Neural cell (in vitro differentiated cells): ENCODE measurements at regions not wholly inside any gene's neighbourhood (a gene's known extent, or its start where the extent isn't known, plus 50 kb on each side); places are given as distances from the start of the nearest gene placed in this dataset.

Source experiments
- H2AFZ ChIP-seq: fragments of 200-600, 300-800 bp; sonication (generic), shearing (Covaris generic); 2 replicates; pipeline ENCODE4 v1.6.0; 2014; ENCODE audit warnings: low read depth, mild to moderate bottlenecking, antibody characterized with exemption, low read length, moderate library complexity
- H3F3A ChIP-seq: fragments of 200-600 bp; shearing (Covaris generic); 2 replicates; pipeline ENCODE4 v1.6.1; 2016; ENCODE audit warnings: mild to moderate bottlenecking, moderate library complexity, mixed read lengths, antibody characterized with exemption, low read length; ENCODE audit not compliant: insufficient read depth, poor library complexity, severe bottlenecking
- H3K27ac ChIP-seq: fragments of 200-600, 300-800 bp; sonication (generic), shearing (Covaris generic); 2 replicates; pipeline ENCODE4 v1.5.1; 2014; ENCODE audit warnings: mild to moderate bottlenecking, low read length, moderate library complexity
- H3K27me3 ChIP-seq: fragments of 300-800, 200-600 bp; sonication (generic), shearing (Covaris generic); 2 replicates; pipeline ENCODE4 v1.6.0; 2014; ENCODE audit warnings: mild to moderate bottlenecking, low read depth, low read length, moderate library complexity; ENCODE audit not compliant: insufficient read depth
- H3K36me3 ChIP-seq: fragments of 300-800, 200-600 bp; sonication (generic), shearing (Covaris generic); 2 replicates; pipeline ENCODE4 v1.5.1; 2014; ENCODE audit warnings: mild to moderate bottlenecking, antibody characterized with exemption, low read length, moderate library complexity; ENCODE audit not compliant: insufficient read depth
- H3K4me2 ChIP-seq: fragments of 300-800, 200-600 bp; sonication (generic), shearing (Covaris generic); 2 replicates; pipeline ENCODE4 v1.6.0; 2014; ENCODE audit warnings: mild to moderate bottlenecking, low read length
- H3K4me3 ChIP-seq: fragments of 300-800, 200-600 bp; sonication (generic), shearing (Covaris generic); 2 replicates; pipeline ENCODE4 v1.5.1; 2014; ENCODE audit warnings: mild to moderate bottlenecking, low read length, moderate library complexity
- H3K79me2 ChIP-seq: fragments of 200-600 bp; shearing (Covaris generic); replicated peaks from 2 replicates; pipeline ENCODE4 v1.6.0; 2014; ENCODE audit warnings: mild to moderate bottlenecking, low read length, moderate library complexity; ENCODE audit not compliant: insufficient read depth
- H3K9ac ChIP-seq: fragments of 300-800, 200-600 bp; sonication (generic), shearing (Covaris generic); 2 replicates; pipeline ENCODE4 v1.6.1; 2016; ENCODE audit warnings: mild to moderate bottlenecking, low read length, mixed read lengths
- H3K9me2 ChIP-seq: fragments of 200-600 bp; shearing (Covaris generic); 2 replicates; pipeline ENCODE4 v1.6.1; 2016; ENCODE audit warnings: mild to moderate bottlenecking, low read length, mixed read lengths; ENCODE audit not compliant: insufficient read depth
- H3K9me3 ChIP-seq: fragments of 200-600, 300-800 bp; sonication (generic), shearing (Covaris generic); 2 replicates; pipeline ENCODE4 v1.6.1; 2016; ENCODE audit warnings: mild to moderate bottlenecking, mixed run types, low read length, moderate library complexity, mixed read lengths
- H4K20me1 ChIP-seq: fragments of 200-600 bp; shearing (Covaris generic); 2 replicates; pipeline ENCODE4 v1.6.1; 2016; ENCODE audit warnings: mild to moderate bottlenecking, mixed run types; ENCODE audit not compliant: insufficient read depth
- EP300 ChIP-seq: fragments of 450-650 bp; conservative IDR thresholded peaks from 2 replicates; pipeline ENCODE4 v1.6.1; 2014; ENCODE audit warnings: antibody characterized with exemption, mild to moderate bottlenecking, moderate library complexity; ENCODE audit not compliant: poor library complexity, severe bottlenecking
- EZH2 ChIP-seq: fragments of 200-600, 300-800 bp; shearing (Covaris generic), sonication (generic); IDR thresholded peaks from 2 replicates; pipeline ENCODE4 v1.6.1; 2014; ENCODE audit warnings: antibody characterized with exemption, low read length, borderline replicate concordance, mild to moderate bottlenecking; ENCODE audit not compliant: insufficient read depth, poor library complexity, severe bottlenecking
- MXI1 ChIP-seq: fragments of 450-650 bp; conservative IDR thresholded peaks from 2 replicates; pipeline ENCODE4 v1.6.1; 2014; ENCODE audit warnings: antibody characterized with exemption, mild to moderate bottlenecking; ENCODE audit not compliant: poor library complexity, severe bottlenecking
- POLR2AphosphoS5 ChIP-seq: IDR thresholded peaks from 2 replicates; pipeline ENCODE4 v1.6.1; 2012
- RAD21 ChIP-seq: fragments of 450-650 bp; conservative IDR thresholded peaks from 2 replicates; pipeline ENCODE4 v1.6.1; 2014; ENCODE audit warnings: antibody characterized with exemption, mild to moderate bottlenecking, moderate library complexity
- SMC3 ChIP-seq: fragments of 450-650 bp; conservative IDR thresholded peaks from 2 replicates; pipeline ENCODE4 v1.6.1; 2014; ENCODE audit warnings: antibody characterized with exemption, mild to moderate bottlenecking, moderate library complexity; ENCODE audit not compliant: poor library complexity
- TAF1 ChIP-seq: IDR thresholded peaks from 2 replicates; pipeline ENCODE4 v1.6.1; 2012; ENCODE audit warnings: low read depth
- TF ChIP-seq, protein P1 (sequence below): fragments of 450-650 bp; IDR thresholded peaks from 2 replicates; pipeline ENCODE4 v1.5.1; 2014; ENCODE audit warnings: antibody characterized with exemption, mild to moderate bottlenecking, moderate library complexity; ENCODE audit not compliant: poor library complexity, severe bottlenecking
- TF ChIP-seq, protein P2 (sequence below): IDR thresholded peaks from 2 replicates; pipeline ENCODE4 v1.6.1; 2012; ENCODE audit warnings: borderline replicate concordance

DNA sequence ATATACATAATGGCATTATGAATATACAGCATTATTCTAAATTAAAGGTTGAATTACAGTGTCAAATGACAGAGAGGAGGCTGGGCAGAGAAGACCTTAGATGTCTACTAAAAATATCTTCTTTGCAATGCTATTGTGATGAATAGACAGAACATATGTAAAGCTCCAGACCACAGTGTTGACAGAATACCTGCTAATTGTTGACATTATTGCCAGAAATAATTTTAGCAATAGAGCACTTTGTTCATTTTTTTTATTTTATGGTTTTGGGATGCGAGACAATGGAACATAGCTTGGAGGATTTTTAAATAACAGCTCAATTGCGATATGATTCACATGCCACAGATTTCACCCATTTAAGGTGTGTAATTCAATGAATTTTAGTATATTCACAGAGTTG lies 508.8 kb downstream of the PSAT1 start:
- Histone ChIP-seq H3K9ac (no peak overlapping the region), H3K9me3 (no peaks in the 10 kb centered on the region), H3K36me3 (no peaks in the 10 kb centered on the region), H3F3A (no peaks in the 10 kb centered on the region), H2AFZ (no peak overlapping the region), H3K79me2 (no peaks in the 10 kb centered on the region), H3K9me2 (no peaks in the 10 kb centered on the region), H4K20me1 (no peaks in the 10 kb centered on the region), H3K4me3 (no peak overlapping the region), H3K27ac (no peak overlapping the region), H3K27me3 (no peaks in the 10 kb centered on the region), H3K4me2 (no peak overlapping the region)
- no peak for TF ChIP-seq RAD21
- TF ChIP-seq EZH2: no peak
- no peak for TF ChIP-seq POLR2AphosphoS5
- TF ChIP-seq, protein P1, sequence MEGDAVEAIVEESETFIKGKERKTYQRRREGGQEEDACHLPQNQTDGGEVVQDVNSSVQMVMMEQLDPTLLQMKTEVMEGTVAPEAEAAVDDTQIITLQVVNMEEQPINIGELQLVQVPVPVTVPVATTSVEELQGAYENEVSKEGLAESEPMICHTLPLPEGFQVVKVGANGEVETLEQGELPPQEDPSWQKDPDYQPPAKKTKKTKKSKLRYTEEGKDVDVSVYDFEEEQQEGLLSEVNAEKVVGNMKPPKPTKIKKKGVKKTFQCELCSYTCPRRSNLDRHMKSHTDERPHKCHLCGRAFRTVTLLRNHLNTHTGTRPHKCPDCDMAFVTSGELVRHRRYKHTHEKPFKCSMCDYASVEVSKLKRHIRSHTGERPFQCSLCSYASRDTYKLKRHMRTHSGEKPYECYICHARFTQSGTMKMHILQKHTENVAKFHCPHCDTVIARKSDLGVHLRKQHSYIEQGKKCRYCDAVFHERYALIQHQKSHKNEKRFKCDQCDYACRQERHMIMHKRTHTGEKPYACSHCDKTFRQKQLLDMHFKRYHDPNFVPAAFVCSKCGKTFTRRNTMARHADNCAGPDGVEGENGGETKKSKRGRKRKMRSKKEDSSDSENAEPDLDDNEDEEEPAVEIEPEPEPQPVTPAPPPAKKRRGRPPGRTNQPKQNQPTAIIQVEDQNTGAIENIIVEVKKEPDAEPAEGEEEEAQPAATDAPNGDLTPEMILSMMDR: no peak
- no peak for TF ChIP-seq MXI1
- TF ChIP-seq, protein P2, sequence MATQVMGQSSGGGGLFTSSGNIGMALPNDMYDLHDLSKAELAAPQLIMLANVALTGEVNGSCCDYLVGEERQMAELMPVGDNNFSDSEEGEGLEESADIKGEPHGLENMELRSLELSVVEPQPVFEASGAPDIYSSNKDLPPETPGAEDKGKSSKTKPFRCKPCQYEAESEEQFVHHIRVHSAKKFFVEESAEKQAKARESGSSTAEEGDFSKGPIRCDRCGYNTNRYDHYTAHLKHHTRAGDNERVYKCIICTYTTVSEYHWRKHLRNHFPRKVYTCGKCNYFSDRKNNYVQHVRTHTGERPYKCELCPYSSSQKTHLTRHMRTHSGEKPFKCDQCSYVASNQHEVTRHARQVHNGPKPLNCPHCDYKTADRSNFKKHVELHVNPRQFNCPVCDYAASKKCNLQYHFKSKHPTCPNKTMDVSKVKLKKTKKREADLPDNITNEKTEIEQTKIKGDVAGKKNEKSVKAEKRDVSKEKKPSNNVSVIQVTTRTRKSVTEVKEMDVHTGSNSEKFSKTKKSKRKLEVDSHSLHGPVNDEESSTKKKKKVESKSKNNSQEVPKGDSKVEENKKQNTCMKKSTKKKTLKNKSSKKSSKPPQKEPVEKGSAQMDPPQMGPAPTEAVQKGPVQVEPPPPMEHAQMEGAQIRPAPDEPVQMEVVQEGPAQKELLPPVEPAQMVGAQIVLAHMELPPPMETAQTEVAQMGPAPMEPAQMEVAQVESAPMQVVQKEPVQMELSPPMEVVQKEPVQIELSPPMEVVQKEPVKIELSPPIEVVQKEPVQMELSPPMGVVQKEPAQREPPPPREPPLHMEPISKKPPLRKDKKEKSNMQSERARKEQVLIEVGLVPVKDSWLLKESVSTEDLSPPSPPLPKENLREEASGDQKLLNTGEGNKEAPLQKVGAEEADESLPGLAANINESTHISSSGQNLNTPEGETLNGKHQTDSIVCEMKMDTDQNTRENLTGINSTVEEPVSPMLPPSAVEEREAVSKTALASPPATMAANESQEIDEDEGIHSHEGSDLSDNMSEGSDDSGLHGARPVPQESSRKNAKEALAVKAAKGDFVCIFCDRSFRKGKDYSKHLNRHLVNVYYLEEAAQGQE: no peak
- TF ChIP-seq EP300: no peak
- TF ChIP-seq TAF1: no peak
- TF ChIP-seq SMC3: no peak

DNA sequence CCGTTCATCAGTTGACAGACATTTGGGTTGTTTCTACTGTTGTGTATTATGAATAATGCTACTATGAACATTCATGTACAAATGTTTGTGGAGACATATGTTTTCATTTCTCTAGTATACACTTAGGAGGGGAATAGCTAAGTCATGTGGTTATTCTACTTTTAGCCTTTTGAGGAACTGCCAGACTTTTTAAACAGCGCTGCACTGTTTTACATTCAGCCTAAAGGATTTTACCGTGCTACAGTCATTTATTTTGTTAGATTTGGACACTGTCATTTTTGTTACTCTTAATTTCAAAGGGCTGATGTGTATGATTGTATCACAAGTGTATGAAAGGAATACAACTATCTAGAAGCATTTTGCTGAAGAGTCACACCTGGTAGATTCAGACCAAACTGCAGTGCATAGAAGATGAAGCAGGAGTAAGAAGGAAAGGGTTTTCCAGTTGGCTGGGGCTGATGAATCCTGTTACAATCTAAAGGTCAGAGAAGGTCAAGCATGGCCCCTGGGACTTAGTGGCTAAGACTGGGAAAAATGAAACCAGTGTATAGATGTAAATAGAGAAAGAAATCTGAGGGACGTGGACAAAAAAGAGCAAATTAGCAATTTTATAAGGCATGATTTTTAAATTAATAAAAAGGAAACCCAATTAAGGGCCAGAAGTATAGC lies 509.7 kb downstream of the PSAT1 start:
- H3K36me3 ChIP-seq: no peaks in the 10 kb centered on the region
- H3K9ac ChIP-seq: no peak overlapping the region
- no peaks in the 10 kb centered on the region for H3K27me3 ChIP-seq
- H3K4me3 ChIP-seq: no peak overlapping the region
- no peaks in the 10 kb centered on the region for H3K9me3 ChIP-seq
- no peak for TF ChIP-seq POLR2AphosphoS5
- TF ChIP-seq RAD21: no peak
- TF ChIP-seq SMC3: no peak
- no peak for TF ChIP-seq EZH2
- TF ChIP-seq, protein P2: no peak
- no peak for TF ChIP-seq TAF1
- no peak for TF ChIP-seq EP300
- TF ChIP-seq MXI1: no peak
- TF ChIP-seq, protein P1: no peak
- H4K20me1 ChIP-seq: no peaks in the 10 kb centered on the region
- H3K9me2 ChIP-seq: no peaks in the 10 kb centered on the region
- no peak overlapping the region for H3K27ac ChIP-seq
- H3K4me2 ChIP-seq: no peak overlapping the region
- H3F3A ChIP-seq: no peaks in the 10 kb centered on the region
- no peak overlapping the region for H2AFZ ChIP-seq
- H3K79me2 ChIP-seq: no peaks in the 10 kb centered on the region
